SK-N-SH treated with all-trans-retinoic acid at 6 μM for 48 hours (cell line): ENCODE measurements at regions not wholly inside any gene's neighbourhood (a gene's known extent, or its start where the extent isn't known, plus 50 kb on each side); places are given as distances from the start of the nearest gene placed in this dataset.
"Not testable (repeated sequence)": the region's sequence is repeated elsewhere in the genome, so short reads cannot be mapped to it uniquely, and the experiment has no call there.

Experiments used
- ARNTL ChIP-seq: fragments of 450-650 bp; formaldehyde crosslinking; IDR thresholded peaks from 2 replicates; pipeline ENCODE4 v1.5.0; 2020; ENCODE audit warnings: low read depth, mild to moderate bottlenecking, moderate library complexity, borderline replicate concordance
- ESRRG ChIP-seq: fragments of 250-450 bp; sonication (Bioruptor Pico); IDR thresholded peaks from 2 replicates; pipeline ENCODE4 v1.6.1; 2021; ENCODE audit warnings: mild to moderate bottlenecking
- ISL1 ChIP-seq: fragments of 250-450 bp; sonication (Bioruptor Pico); IDR thresholded peaks from 2 replicates; pipeline ENCODE4 v2.1.2; 2022; ENCODE audit warnings: mild to moderate bottlenecking, moderate library complexity
- OSR1 ChIP-seq: fragments of 250-450 bp; sonication (Bioruptor Pico); IDR thresholded peaks from 2 replicates; pipeline ENCODE4 v1.8.0; 2022; ENCODE audit warnings: moderate library complexity, mild to moderate bottlenecking, inconsistent platforms
- PPARA ChIP-seq: fragments of 250-450 bp; sonication (Bioruptor Pico); IDR thresholded peaks from 2 replicates; pipeline ENCODE4 v1.5.0; 2020; ENCODE audit warnings: mild to moderate bottlenecking, borderline replicate concordance
- RARB ChIP-seq: fragments of 250-450 bp; sonication (Bioruptor Pico); IDR thresholded peaks from 2 replicates; pipeline ENCODE4 v1.8.0; 2021; ENCODE audit warnings: mild to moderate bottlenecking, moderate library complexity
- TCF4 ChIP-seq: fragments of 250-450 bp; sonication (Bioruptor Pico); IDR thresholded peaks from 2 replicates; pipeline ENCODE4 v1.8.0; 2021; ENCODE audit warnings: mild to moderate bottlenecking, moderate library complexity, borderline replicate concordance
- ZFP3 ChIP-seq: fragments of 250-450 bp; sonication (Bioruptor Pico); IDR thresholded peaks from 2 replicates; pipeline ENCODE4 v1.5.0; 2020; ENCODE audit warnings: mild to moderate bottlenecking, moderate library complexity
- ZFP30 ChIP-seq: fragments of 450-650 bp; formaldehyde crosslinking; IDR thresholded peaks from 2 replicates; pipeline ENCODE4 v1.5.0; 2022; ENCODE audit warnings: mild to moderate bottlenecking, moderate library complexity
- TF ChIP-seq, protein P1 (sequence below): fragments of 250-450 bp; sonication (Bioruptor Pico); IDR thresholded peaks from 2 replicates; pipeline ENCODE4 v1.8.0; 2020; ENCODE audit warnings: mild to moderate bottlenecking, moderate library complexity, borderline replicate concordance
- TF ChIP-seq, protein P2 (sequence below): fragments of 250-450 bp; sonication (Bioruptor Pico); IDR thresholded peaks from 2 replicates; pipeline ENCODE4 v1.5.1; 2020; ENCODE audit warnings: low read depth, mild to moderate bottlenecking, moderate library complexity

DNA sequence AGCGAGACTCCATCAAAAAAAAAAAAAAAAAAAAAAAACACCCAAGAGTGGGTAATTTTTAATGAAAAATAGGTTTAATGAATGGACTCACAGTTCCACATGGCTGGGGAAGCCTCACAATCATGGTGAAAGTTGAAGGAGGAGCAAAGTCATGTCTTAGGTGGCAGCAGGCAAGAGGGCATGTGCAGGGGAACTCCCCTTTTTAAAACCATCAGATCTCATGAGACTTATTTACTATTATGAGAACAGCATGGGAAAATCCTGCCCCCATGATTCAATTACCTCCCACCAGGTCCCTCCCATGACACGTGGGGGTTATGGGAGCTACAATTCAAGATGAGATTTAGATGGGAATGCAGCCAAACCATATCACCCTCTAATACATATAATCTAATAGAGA, 454.6 kb upstream of the PTGER4 start:
- TF ChIP-seq ZFP30 (CRISPR knock-in tag); PPARA; ISL1 (CRISPR knock-in tag); ARNTL (CRISPR knock-in tag); RARB (CRISPR knock-in tag); TCF4 (CRISPR knock-in tag); OSR1 (CRISPR knock-in tag); ESRRG; ZFP3: not testable (repeated sequence)
- TF ChIP-seq, protein P1, sequence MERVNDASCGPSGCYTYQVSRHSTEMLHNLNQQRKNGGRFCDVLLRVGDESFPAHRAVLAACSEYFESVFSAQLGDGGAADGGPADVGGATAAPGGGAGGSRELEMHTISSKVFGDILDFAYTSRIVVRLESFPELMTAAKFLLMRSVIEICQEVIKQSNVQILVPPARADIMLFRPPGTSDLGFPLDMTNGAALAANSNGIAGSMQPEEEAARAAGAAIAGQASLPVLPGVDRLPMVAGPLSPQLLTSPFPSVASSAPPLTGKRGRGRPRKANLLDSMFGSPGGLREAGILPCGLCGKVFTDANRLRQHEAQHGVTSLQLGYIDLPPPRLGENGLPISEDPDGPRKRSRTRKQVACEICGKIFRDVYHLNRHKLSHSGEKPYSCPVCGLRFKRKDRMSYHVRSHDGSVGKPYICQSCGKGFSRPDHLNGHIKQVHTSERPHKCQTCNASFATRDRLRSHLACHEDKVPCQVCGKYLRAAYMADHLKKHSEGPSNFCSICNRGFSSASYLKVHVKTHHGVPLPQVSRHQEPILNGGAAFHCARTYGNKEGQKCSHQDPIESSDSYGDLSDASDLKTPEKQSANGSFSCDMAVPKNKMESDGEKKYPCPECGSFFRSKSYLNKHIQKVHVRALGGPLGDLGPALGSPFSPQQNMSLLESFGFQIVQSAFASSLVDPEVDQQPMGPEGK (CRISPR knock-in tag): not testable (repeated sequence)
- TF ChIP-seq, protein P2, sequence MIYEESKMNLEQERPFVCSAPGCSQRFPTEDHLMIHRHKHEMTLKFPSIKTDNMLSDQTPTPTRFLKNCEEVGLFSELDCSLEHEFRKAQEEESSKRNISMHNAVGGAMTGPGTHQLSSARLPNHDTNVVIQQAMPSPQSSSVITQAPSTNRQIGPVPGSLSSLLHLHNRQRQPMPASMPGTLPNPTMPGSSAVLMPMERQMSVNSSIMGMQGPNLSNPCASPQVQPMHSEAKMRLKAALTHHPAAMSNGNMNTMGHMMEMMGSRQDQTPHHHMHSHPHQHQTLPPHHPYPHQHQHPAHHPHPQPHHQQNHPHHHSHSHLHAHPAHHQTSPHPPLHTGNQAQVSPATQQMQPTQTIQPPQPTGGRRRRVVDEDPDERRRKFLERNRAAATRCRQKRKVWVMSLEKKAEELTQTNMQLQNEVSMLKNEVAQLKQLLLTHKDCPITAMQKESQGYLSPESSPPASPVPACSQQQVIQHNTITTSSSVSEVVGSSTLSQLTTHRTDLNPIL (CRISPR knock-in tag): not testable (repeated sequence)
